MM.1S (cell line): ENCODE measurements at regions not wholly inside any gene's neighbourhood (a gene's known extent, or its start where the extent isn't known, plus 50 kb on each side); places are given as distances from the start of the nearest gene placed in this dataset.

ENCODE experiments used
- DNase-seq: peaks from one replicate; pipeline ENCODE4 v3.0.0-alpha.2; 2015
- H2AFZ ChIP-seq: fragments of 300-600 bp; sonication (generic); 2 replicates; pipeline ENCODE4 v1.6.0; 2016; ENCODE audit warnings: antibody characterized with exemption, low read length
- H3F3A ChIP-seq: fragments of 300-600 bp; sonication (generic); 2 replicates; pipeline ENCODE4 v1.6.1; 2016; ENCODE audit warnings: mild to moderate bottlenecking, antibody characterized with exemption, low read length, moderate library complexity, mixed read lengths; ENCODE audit not compliant: insufficient read depth
- H3K27ac ChIP-seq: fragments of 300-600 bp; sonication (generic); 2 replicates; pipeline ENCODE4 v1.5.1; 2016; ENCODE audit warnings: mild to moderate bottlenecking, low read length
- H3K27me3 ChIP-seq: fragments of 300-600 bp; sonication (generic); replicated peaks from 2 replicates; pipeline ENCODE4 v1.6.0; 2016; ENCODE audit warnings: low read length; ENCODE audit not compliant: insufficient read depth
- H3K36me3 ChIP-seq: fragments of 300-600 bp; sonication (generic); replicated peaks from 2 replicates; pipeline ENCODE4 v1.6.1; 2016; ENCODE audit warnings: mild to moderate bottlenecking, low read length, mixed read lengths; ENCODE audit not compliant: insufficient read depth
- H3K4me1 ChIP-seq: fragments of 300-600 bp; sonication (generic); 2 replicates; pipeline ENCODE4 v1.6.1; 2016; ENCODE audit warnings: low read length, mixed read lengths
- H3K4me2 ChIP-seq: fragments of 300-600 bp; sonication (generic); 2 replicates; pipeline ENCODE4 v1.6.0; 2016; ENCODE audit warnings: low read depth, low read length
- H3K4me3 ChIP-seq: fragments of 300-600 bp; sonication (generic); 2 replicates; pipeline ENCODE4 v1.5.1; 2016; ENCODE audit warnings: low read length, mixed read lengths
- H3K79me2 ChIP-seq: fragments of 300-600 bp; sonication (generic); 2 replicates; pipeline ENCODE4 v1.6.1; 2016; ENCODE audit warnings: mixed run types, low read length, mixed read lengths
- H3K9ac ChIP-seq: fragments of 300-600 bp; sonication (generic); 2 replicates; pipeline ENCODE4 v1.6.1; 2016; ENCODE audit warnings: low read length, mixed read lengths
- H3K9me2 ChIP-seq: fragments of 300-600 bp; sonication (generic); replicated peaks from 2 replicates; pipeline ENCODE4 v1.6.1; 2016; ENCODE audit warnings: mild to moderate bottlenecking, low read length, mixed read lengths; ENCODE audit not compliant: insufficient read depth
- H3K9me3 ChIP-seq: fragments of 300-600 bp; sonication (generic); replicated peaks from 2 replicates; pipeline ENCODE4 v1.6.1; 2016; ENCODE audit warnings: mild to moderate bottlenecking, low read length, mixed read lengths; ENCODE audit not compliant: insufficient read depth
- H4K20me1 ChIP-seq: fragments of 300-600 bp; sonication (generic); 2 replicates; pipeline ENCODE4 v1.6.1; 2016; ENCODE audit warnings: mild to moderate bottlenecking, low read length, moderate library complexity, mixed read lengths; ENCODE audit not compliant: insufficient read depth
- CTCF ChIP-seq: fragments of 300-600 bp; sonication (generic); IDR thresholded peaks from 2 replicates; pipeline ENCODE4 v1.5.1; 2016; ENCODE audit warnings: antibody characterized with exemption, low read length, mixed read lengths
- EZH2 ChIP-seq: fragments of 300-600 bp; sonication (generic); optimal IDR thresholded peaks from 2 replicates; pipeline ENCODE3; 2017; ENCODE audit warnings: low read depth, mild to moderate bottlenecking, antibody characterized with exemption, low read length, mixed read lengths
- EZH2phosphoT487 ChIP-seq: fragments of 300-600 bp; sonication (generic); IDR thresholded peaks from 2 replicates; pipeline ENCODE4 v1.6.1; 2018; ENCODE audit warnings: antibody characterized with exemption, low read length

DNA sequence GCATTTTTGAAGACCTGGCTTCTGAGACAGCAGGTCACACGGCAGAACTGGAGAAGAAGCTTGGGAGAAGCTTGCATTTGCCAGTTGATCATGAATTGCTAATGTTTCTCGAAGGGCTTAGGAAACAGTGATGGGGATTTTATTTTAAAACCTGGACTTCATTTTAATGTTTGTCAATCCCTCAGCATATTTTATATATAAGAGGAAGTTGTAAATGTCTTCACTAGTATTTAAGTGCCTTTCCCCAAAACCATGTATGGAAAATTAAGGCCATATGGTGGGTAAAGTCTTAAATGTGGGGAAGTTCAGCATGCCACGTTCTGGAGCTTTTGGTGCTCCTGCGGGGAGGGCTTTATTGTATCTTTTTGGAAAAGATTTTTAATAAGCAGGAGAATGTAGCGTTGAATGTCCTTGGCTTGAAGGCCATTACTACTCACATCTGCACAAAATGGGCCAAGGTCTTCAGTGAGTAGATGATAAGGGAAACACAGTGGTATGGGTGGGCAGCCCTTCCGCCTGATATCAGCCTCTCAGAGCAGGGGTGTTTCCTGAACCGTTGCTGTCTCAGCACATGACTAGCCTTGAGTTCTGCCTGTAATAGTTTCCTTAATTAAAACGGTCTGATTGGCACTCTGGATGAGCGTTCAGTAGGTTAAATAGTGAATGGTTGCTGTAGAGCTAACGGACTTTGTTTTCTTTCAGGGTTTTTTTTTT lies 511.4 kb downstream of the PCNX1 start:
- no peak for TF ChIP-seq EZH2
- TF ChIP-seq EZH2phosphoT487 = no peak
- TF ChIP-seq CTCF = no peak
- no peaks in the 10 kb centered on the region for H3K4me1 ChIP-seq
- DNase-seq = no peak
- H3K9ac ChIP-seq = no peak overlapping the region
- H3K4me2 ChIP-seq = no peak overlapping the region
- no peaks in the 10 kb centered on the region for H3F3A ChIP-seq
- no peaks in the 10 kb centered on the region for H3K27me3 ChIP-seq
- H2AFZ ChIP-seq = no peak overlapping the region
- no peaks in the 10 kb centered on the region for H4K20me1 ChIP-seq
- H3K9me2 ChIP-seq = no peaks in the 10 kb centered on the region
- no peaks in the 10 kb centered on the region for H3K9me3 ChIP-seq
- no peaks in the 10 kb centered on the region for H3K79me2 ChIP-seq
- no peak overlapping the region for H3K4me3 ChIP-seq
- no peaks in the 10 kb centered on the region for H3K36me3 ChIP-seq
- H3K27ac ChIP-seq = no peak overlapping the region

DNA sequence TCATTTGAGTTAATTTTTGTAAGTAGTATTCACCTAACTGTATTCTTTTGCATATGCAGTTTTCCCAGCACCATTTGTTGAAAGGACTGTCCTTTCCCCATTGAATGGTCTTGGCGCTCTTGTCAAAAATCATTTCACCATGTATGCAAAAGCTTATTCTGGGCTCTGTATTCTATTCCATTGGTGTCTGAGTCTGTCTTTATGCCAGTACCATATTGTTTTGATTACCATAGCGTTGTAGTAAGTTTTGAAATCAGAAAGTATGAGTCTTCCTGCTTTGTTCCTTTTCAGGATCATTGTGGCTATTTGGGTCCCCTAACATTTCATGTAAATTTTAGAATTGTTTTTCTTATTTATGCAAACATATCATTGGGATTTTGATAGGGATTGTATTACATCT lies 508.7 kb upstream of the RGS6 start:
- no peaks in the 10 kb centered on the region for H3F3A ChIP-seq

DNA sequence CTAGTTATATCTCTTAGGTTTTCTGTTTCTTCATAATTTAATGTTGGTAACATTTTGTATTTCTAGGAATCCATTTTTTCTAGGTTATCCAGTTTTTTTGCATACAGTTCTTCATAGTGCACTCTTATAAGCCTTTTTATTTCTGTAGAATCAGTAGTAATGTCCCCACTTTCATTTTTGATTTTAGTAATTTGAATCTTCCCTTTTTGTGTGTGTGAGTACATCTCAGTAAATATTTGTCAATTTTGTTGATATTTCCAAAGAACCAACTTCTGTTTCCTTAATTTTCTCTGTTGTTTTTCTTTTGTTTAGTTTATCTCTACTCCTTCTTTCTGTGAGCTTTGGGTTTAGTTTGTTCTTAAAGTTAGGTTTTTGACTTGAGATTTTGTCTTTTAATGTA lies 507.3 kb upstream of the RGS6 start:
- TF ChIP-seq EZH2phosphoT487 (no peak), CTCF (no peak), EZH2 (no peak)
- Histone ChIP-seq H3K4me2 (no peak overlapping the region), H3K27me3 (no peaks in the 10 kb centered on the region), H3K4me3 (no peak overlapping the region), H3K27ac (no peak overlapping the region), H3K9me3 (no peaks in the 10 kb centered on the region), H3K4me1 (no peaks in the 10 kb centered on the region), H3K9ac (no peak overlapping the region), H3F3A (no peaks in the 10 kb centered on the region), H2AFZ (no peak overlapping the region), H3K79me2 (no peaks in the 10 kb centered on the region), H4K20me1 (no peaks in the 10 kb centered on the region), H3K36me3 (no peaks in the 10 kb centered on the region), H3K9me2 (no peaks in the 10 kb centered on the region)
- no peak for DNase-seq

More for the DNA sequence above, 508.7 kb upstream of the RGS6 start:
- H3K4me1 ChIP-seq = no peaks in the 10 kb centered on the region
- no peaks in the 10 kb centered on the region for H3K9me3 ChIP-seq
- H3K27ac ChIP-seq = no peak overlapping the region
- H3K79me2 ChIP-seq = no peaks in the 10 kb centered on the region
- no peak overlapping the region for H3K4me2 ChIP-seq
- H3K9ac ChIP-seq = no peak overlapping the region
- H3K4me3 ChIP-seq = no peak overlapping the region
- no peaks in the 10 kb centered on the region for H3K36me3 ChIP-seq
- no peaks in the 10 kb centered on the region for H3K27me3 ChIP-seq
- H2AFZ ChIP-seq = no peak overlapping the region
- TF ChIP-seq CTCF = no peak
- TF ChIP-seq EZH2 = no peak
- no peak for TF ChIP-seq EZH2phosphoT487
- H3K9me2 ChIP-seq = no peaks in the 10 kb centered on the region
- DNase-seq = no peak
- H4K20me1 ChIP-seq = no peaks in the 10 kb centered on the region
